ENCODE measurements at regions not wholly inside any gene's neighbourhood (a gene's known extent, or its start where the extent isn't known, plus 50 kb on each side); places are given as distances from the start of the nearest gene placed in this dataset.

DNA sequence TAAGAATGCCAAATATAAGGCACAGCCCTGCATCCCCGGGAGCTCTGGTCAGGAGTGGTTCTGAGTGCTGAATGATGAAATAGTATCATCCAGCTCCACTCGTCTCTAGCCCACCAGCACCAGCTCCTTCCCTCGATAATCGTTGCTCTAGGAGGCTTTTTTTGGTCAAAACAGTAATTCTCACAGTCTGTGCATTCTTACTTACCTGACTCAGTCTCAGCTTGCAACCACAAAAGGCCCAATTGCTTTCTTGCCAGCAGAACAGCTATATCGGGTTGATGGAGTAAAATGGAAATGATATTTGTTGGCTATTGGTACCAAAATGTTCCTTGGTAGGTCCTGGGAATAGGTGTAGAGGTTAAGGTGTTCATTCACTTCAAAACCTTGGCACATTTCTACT is 94.8 kb downstream of the BMP4 start:
- Mint-ChIP-seq H3K36me3 (ENCODE audit: insufficient read depth in 1 of 3, low read depth in 3 of 3) (no peaks in the 10 kb centered on the region), H3K4me1 (no peaks in the 10 kb centered on the region; a peak in 1 of 4 replicates), H3K4me3 (no peak overlapping the region), H3K9me3 (no peaks in the 10 kb centered on the region), H3K27ac (no peak overlapping the region), H3K27me3 (ENCODE audit: low read depth) (no peaks in the 10 kb centered on the region; the same call in 1 of the 2 replicates)
- Histone ChIP-seq H2BK20ac (ENCODE audit: low read depth, low read length, poor library complexity, severe bottlenecking) (no peak overlapping the region), H4K20me1 (ENCODE audit: control insufficient read depth, insufficient read depth, insufficient read length) (no peaks in the 10 kb centered on the region), H2BK12ac (ENCODE audit: insufficient read length, low read depth, low read length) (no peak overlapping the region), H4K5ac (ENCODE audit: insufficient read length, low read depth, low read length) (no peak overlapping the region), H2AK5ac (ENCODE audit: insufficient read length, low read length) (no peak overlapping the region), H3K4ac (ENCODE audit: low read depth, low read length) (no peak overlapping the region), H4K8ac (replicated peaks; ENCODE audit: insufficient read length, low read depth, low read length) (no peak overlapping the region), H3K27ac (ENCODE audit: insufficient read length, low read depth, low read length) (no peak overlapping the region), H3T11ph (ENCODE audit: low read length) (no peak overlapping the region), H3K56ac (ENCODE audit: insufficient read length, low read depth, low read length) (no peak overlapping the region), H3K9ac (ENCODE audit: extremely low read depth, insufficient read length, low read length) (no peak overlapping the region), H3K23ac (ENCODE audit: insufficient read length, low read depth, low read length) (no peak overlapping the region), H3K14ac (ENCODE audit: insufficient read depth, low read length) (no peak overlapping the region), H4K91ac (ENCODE audit: insufficient read length, low read depth, low read length) (no peak overlapping the region), H3K27me3 (ENCODE audit: insufficient read depth, low read length) (no peaks in the 10 kb centered on the region), H2BK15ac (ENCODE audit: low read depth, low read length) (no peak overlapping the region), H3K4me2 (ENCODE audit: insufficient read depth, insufficient read length, low read length) (no peak overlapping the region), H2AFZ (ENCODE audit: low read length) (no peak overlapping the region), H3K79me1 (ENCODE audit: insufficient read depth, low read depth, low read length, poor library complexity, severe bottlenecking) (no peaks in the 10 kb centered on the region), H3K18ac (ENCODE audit: insufficient read length, low read depth, low read length) (no peak overlapping the region), H3K4me1 (ENCODE audit: insufficient read depth, low read length) (no peaks in the 10 kb centered on the region), H2BK120ac (ENCODE audit: low read depth, low read length, poor library complexity, severe bottlenecking) (no peak overlapping the region), H3K9me3 (ENCODE audit: control insufficient read depth, low read depth, low read length) (no peaks in the 10 kb centered on the region), H3K79me2 (ENCODE audit: insufficient read depth, low read length) (no peaks in the 10 kb centered on the region), H3K23me2 (ENCODE audit: insufficient read length, low read depth, low read length, poor library complexity, severe bottlenecking) (no peaks in the 10 kb centered on the region), H2BK5ac (ENCODE audit: insufficient read length, low read length) (no peak overlapping the region)
- no CpG with 5 or more reads among the region's 5 CpGs for WGBS (ENCODE audit: extremely low coverage, insufficient read length, low lambda C conversion rate)
- TF ChIP-seq, protein P1, sequence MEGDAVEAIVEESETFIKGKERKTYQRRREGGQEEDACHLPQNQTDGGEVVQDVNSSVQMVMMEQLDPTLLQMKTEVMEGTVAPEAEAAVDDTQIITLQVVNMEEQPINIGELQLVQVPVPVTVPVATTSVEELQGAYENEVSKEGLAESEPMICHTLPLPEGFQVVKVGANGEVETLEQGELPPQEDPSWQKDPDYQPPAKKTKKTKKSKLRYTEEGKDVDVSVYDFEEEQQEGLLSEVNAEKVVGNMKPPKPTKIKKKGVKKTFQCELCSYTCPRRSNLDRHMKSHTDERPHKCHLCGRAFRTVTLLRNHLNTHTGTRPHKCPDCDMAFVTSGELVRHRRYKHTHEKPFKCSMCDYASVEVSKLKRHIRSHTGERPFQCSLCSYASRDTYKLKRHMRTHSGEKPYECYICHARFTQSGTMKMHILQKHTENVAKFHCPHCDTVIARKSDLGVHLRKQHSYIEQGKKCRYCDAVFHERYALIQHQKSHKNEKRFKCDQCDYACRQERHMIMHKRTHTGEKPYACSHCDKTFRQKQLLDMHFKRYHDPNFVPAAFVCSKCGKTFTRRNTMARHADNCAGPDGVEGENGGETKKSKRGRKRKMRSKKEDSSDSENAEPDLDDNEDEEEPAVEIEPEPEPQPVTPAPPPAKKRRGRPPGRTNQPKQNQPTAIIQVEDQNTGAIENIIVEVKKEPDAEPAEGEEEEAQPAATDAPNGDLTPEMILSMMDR (conservative IDR thresholded peaks at IDR 0.05): no peak
- no peak for DNase-seq
